Endothelial cell (in vitro differentiated cells): ENCODE measurements at regions not wholly inside any gene's neighbourhood (a gene's known extent, or its start where the extent isn't known, plus 50 kb on each side); places are given as distances from the start of the nearest gene placed in this dataset.

Experiments
- DNase-seq: peaks from one replicate; pipeline ENCODE4 v3.0.0; 2021; ENCODE audit warnings: low spot score
- H3K27ac Mint-ChIP-seq: one replicate; pipeline ENCODE4 v1.8.0; 2021; ENCODE audit warnings: mixed read lengths, inconsistent platforms; ENCODE audit not compliant: unreplicated experiment
- H3K27me3 Mint-ChIP-seq: one replicate; pipeline ENCODE4 v1.8.0; 2021; ENCODE audit warnings: mild to moderate bottlenecking, moderate library complexity, mixed read lengths, inconsistent platforms; ENCODE audit not compliant: unreplicated experiment
- H3K36me3 Mint-ChIP-seq: one replicate; pipeline ENCODE4 v1.8.0; 2021; ENCODE audit warnings: mild to moderate bottlenecking, low read depth, mixed read lengths, inconsistent platforms; ENCODE audit not compliant: unreplicated experiment
- H3K4me1 Mint-ChIP-seq: one replicate; pipeline ENCODE4 v1.8.0; 2021; ENCODE audit warnings: mild to moderate bottlenecking, mixed read lengths, inconsistent platforms; ENCODE audit not compliant: unreplicated experiment
- H3K4me3 Mint-ChIP-seq: one replicate; pipeline ENCODE4 v1.8.0; 2021; ENCODE audit warnings: mild to moderate bottlenecking, mixed read lengths, inconsistent platforms; ENCODE audit not compliant: unreplicated experiment
- H3K9me3 Mint-ChIP-seq: one replicate; pipeline ENCODE4 v1.8.0; 2021; ENCODE audit warnings: mixed read lengths, inconsistent platforms; ENCODE audit not compliant: unreplicated experiment
- CTCF ChIP-seq: fragments of 200-600 bp; sonication (generic); IDR thresholded peaks from one replicate; pipeline ENCODE4 v1.5.0; 2021; ENCODE audit warnings: antibody characterized with exemption; ENCODE audit not compliant: unreplicated experiment

DNA sequence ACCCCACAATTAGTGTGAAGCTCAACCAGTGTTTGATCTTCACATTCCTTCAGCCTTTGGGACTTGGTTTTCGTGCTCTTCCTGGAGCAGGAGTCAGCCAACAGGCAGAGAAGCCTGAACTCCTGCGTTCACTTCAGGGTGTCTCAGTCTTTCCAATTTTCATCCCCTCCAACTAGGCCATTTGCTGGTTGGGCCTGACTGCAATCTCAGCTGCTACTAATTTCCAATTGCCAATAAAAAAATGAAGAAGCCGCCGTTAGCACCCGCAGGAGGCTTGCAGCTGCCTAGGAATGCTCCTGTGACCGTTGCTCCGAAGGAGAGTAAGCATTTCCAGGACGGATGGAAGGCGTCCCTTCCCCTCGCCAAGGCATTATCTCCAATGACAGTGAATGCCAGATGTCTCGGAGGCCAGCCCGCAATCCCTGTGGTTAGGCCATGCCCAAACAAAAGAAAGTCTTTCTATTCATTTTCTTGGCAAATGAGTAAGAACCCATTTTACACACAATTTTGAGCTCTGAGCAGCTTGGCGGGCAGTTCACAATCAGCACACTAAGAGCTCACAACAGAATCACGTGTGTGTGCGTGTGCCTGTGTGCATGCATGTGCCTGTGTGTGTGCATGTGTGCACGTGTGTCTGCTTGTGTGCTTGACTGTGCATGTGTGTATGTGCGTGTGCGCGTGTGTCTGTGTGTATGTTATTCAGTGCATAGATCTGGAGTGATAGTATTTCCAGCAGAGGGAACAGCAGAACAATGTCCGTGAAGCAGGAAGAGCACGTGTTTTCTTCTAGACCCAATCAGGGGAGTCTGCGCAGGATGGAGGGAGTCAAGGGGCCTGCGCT lies 301.2 kb downstream of the SMOC2 start:
- TF ChIP-seq CTCF = no peak

GRCh38 chr6:168741305-168741704 lies 300.3 kb downstream of the SMOC2 start:
- Mint-ChIP-seq H3K27me3 (no peaks in the 10 kb centered on the region), H3K9me3 (no peaks in the 10 kb centered on the region), H3K4me3 (no peak overlapping the region), H3K36me3 (peaks cover 7% of the 10 kb centered on the region), H3K27ac (no peak overlapping the region), H3K4me1 (no peaks in the 10 kb centered on the region)
- TF ChIP-seq CTCF = no peak
- no peak for DNase-seq

More for the DNA sequence above, 301.2 kb downstream of the SMOC2 start:
- no peak overlapping the region for H3K27ac Mint-ChIP-seq
- peaks cover 7% of the 10 kb centered on the region for H3K36me3 Mint-ChIP-seq
- H3K4me1 Mint-ChIP-seq = no peaks in the 10 kb centered on the region
- no peak for DNase-seq
- H3K27me3 Mint-ChIP-seq = no peaks in the 10 kb centered on the region
- H3K4me3 Mint-ChIP-seq = no peak overlapping the region
- no peaks in the 10 kb centered on the region for H3K9me3 Mint-ChIP-seq

DNA sequence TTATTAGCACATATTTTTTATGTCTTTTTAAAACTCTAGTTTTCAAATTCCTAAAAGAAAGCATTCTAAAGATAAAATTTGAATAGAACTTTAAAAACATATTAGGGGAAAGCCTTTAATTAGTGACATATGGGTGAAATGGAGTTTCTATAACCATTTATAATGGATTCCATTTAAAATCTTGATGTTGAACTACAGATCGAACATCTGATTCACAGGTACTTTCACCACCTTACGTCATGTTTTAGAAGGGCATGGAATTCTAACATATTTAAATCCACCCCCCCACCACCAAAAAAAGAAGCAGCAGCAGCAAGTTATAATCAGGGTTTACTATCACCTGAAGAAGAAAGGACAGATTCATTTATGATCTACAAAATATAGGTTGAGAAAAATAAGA lies 298.4 kb downstream of the SMOC2 start:
- Mint-ChIP-seq H3K4me1 (no peaks in the 10 kb centered on the region), H3K27me3 (no peaks in the 10 kb centered on the region), H3K36me3 (peaks cover 7% of the 10 kb centered on the region), H3K9me3 (no peaks in the 10 kb centered on the region), H3K4me3 (no peak overlapping the region), H3K27ac (no peak overlapping the region)
- TF ChIP-seq CTCF = no peak
- DNase-seq = no peak

- TF ChIP-seq CTCF = no peak
- H3K27me3 Mint-ChIP-seq = no peaks in the 10 kb centered on the region
- no peaks in the 10 kb centered on the region for H3K9me3 Mint-ChIP-seq
- no peaks in the 10 kb centered on the region for H3K4me1 Mint-ChIP-seq
- H3K36me3 Mint-ChIP-seq = peaks cover 2% of the 10 kb centered on the region
- no peak overlapping the region for H3K4me3 Mint-ChIP-seq
- H3K27ac Mint-ChIP-seq = no peak overlapping the region
- no peak for DNase-seq
These were observed 296.5 kb downstream of the SMOC2 start for GRCh38 chr6:168737481-168737880.

DNA sequence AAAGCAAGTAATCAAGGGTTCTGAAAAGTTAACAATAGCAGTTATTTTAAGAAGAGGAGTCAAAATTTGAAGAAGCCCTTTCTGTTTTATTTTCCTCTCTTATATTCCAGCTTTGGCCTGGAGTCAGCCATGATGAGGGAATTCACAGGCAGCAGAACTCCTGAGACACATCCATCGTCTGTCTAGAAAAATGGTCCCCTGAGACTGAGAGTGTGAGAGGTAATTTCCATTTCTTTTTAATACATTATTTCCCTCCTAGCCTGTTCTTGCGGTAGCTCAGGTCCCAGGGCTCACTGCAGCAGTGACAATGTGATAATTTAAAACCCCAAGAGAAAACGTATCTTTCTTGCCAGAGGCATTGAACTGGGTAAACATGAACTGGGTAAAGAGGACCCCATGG lies 296.0 kb downstream of the SMOC2 start:
- Mint-ChIP-seq H3K36me3 (no peaks in the 10 kb centered on the region), H3K27me3 (no peaks in the 10 kb centered on the region), H3K27ac (no peak overlapping the region), H3K9me3 (no peaks in the 10 kb centered on the region), H3K4me1 (no peaks in the 10 kb centered on the region), H3K4me3 (no peak overlapping the region)
- TF ChIP-seq CTCF = no peak
- DNase-seq = no peak
